Hepatocyte (in vitro differentiated cells): ENCODE measurements at regions not wholly inside any gene's neighbourhood (a gene's known extent, or its start where the extent isn't known, plus 50 kb on each side); places are given as distances from the start of the nearest gene placed in this dataset.

Source experiments
- CTCF ChIP-seq: fragments of 200-600 bp; sonication (generic); IDR thresholded peaks from 2 replicates; pipeline ENCODE4 v1.5.1; 2016; ENCODE audit warnings: antibody characterized with exemption, mild to moderate bottlenecking; ENCODE audit not compliant: poor library complexity
- EZH2 ChIP-seq: fragments of 200-600 bp; sonication (generic); IDR thresholded peaks from 2 replicates; pipeline ENCODE4 v1.6.1; 2016; ENCODE audit warnings: antibody characterized with exemption, mild to moderate bottlenecking, borderline replicate concordance
- EZH2phosphoT487 ChIP-seq: fragments of 200-600 bp; sonication (generic); IDR thresholded peaks from one replicate; pipeline ENCODE4 v1.6.1; 2018; ENCODE audit warnings: antibody characterized with exemption, mild to moderate bottlenecking, low read depth, moderate library complexity; ENCODE audit not compliant: unreplicated experiment, severe bottlenecking

GRCh38 chr7:51785876-51786275 lies 469.3 kb upstream of the COBL start:
- no peak for TF ChIP-seq CTCF
- no peak for TF ChIP-seq EZH2phosphoT487
- no peak for TF ChIP-seq EZH2
